ENCODE measurements at regions not wholly inside any gene's neighbourhood (a gene's known extent, or its start where the extent isn't known, plus 50 kb on each side); places are given as distances from the start of the nearest gene placed in this dataset.

GRCh38 chr3:28745916-28746617, 397.4 kb upstream of the AZI2 start:
- TF ChIP-seq CTCF (IDR thresholded peaks at IDR 0.05), result no peak
- TF ChIP-seq POLR2A (IDR thresholded peaks at IDR 0.05), result no peak

Measured in heart left ventricle (tissue), 13 donors.